Ecto neural progenitor cell (in vitro differentiated cells): ENCODE measurements at regions not wholly inside any gene's neighbourhood (a gene's known extent, or its start where the extent isn't known, plus 50 kb on each side); places are given as distances from the start of the nearest gene placed in this dataset.
"Not testable (repeated sequence)": the region's sequence is repeated elsewhere in the genome, so short reads cannot be mapped to it uniquely, and the experiment has no call there.

Source experiments
- DNase-seq: peaks from one replicate; pipeline ENCODE4 v3.0.0-alpha.2; 2018; ENCODE audit warnings: low spot score

GRCh38 chr20:56766528-56766927 is 137.4 kb downstream of the TFAP2C start:
- DNase-seq = no peak

GRCh38 chr20:56769921-56770600 is 141.0 kb downstream of the TFAP2C start:
- DNase-seq = no peak

GRCh38 chr20:56773749-56774148 is 144.6 kb downstream of the TFAP2C start:
- DNase-seq = no peak

- DNase-seq = no peak
These were observed 145.8 kb downstream of the TFAP2C start for GRCh38 chr20:56774873-56775272.

- DNase-seq = no peak
These were observed 147.2 kb downstream of the TFAP2C start for GRCh38 chr20:56776345-56776744.

GRCh38 chr20:56778765-56779195 is 149.7 kb downstream of the TFAP2C start:
- DNase-seq = peak; percentile 60

GRCh38 chr20:56779452-56780143 is 150.5 kb downstream of the TFAP2C start:
- DNase-seq = no peak

- no peak for DNase-seq
These were observed 151.2 kb downstream of the TFAP2C start for GRCh38 chr20:56780266-56780665.

GRCh38 chr20:56781108-56781739 is 152.1 kb downstream of the TFAP2C start:
- no peak for DNase-seq

GRCh38 chr20:56781987-56782560 is 153.0 kb downstream of the TFAP2C start:
- not testable (repeated sequence) for DNase-seq

GRCh38 chr20:56782814-56783213 is 153.7 kb downstream of the TFAP2C start:
- DNase-seq = not testable (repeated sequence)

- DNase-seq = no peak
These were observed 154.7 kb downstream of the TFAP2C start for GRCh38 chr20:56783826-56784225.

- no peak for DNase-seq
These were observed 157.4 kb downstream of the TFAP2C start for GRCh38 chr20:56786503-56786902.

- DNase-seq = no peak
These were observed 159.1 kb downstream of the TFAP2C start for GRCh38 chr20:56788041-56788670.

- no peak for DNase-seq
These were observed 159.8 kb downstream of the TFAP2C start for GRCh38 chr20:56788671-56789610.

GRCh38 chr20:56793916-56794315 is 164.8 kb downstream of the TFAP2C start:
- DNase-seq = no peak

- DNase-seq = no peak
These were observed 166.4 kb downstream of the TFAP2C start for GRCh38 chr20:56795492-56795891.

- no peak for DNase-seq
These were observed 167.2 kb downstream of the TFAP2C start for GRCh38 chr20:56796345-56796744.

GRCh38 chr20:56797023-56797422 is 167.9 kb downstream of the TFAP2C start:
- DNase-seq = no peak

- DNase-seq = no peak
These were observed 169.5 kb downstream of the TFAP2C start for GRCh38 chr20:56798634-56799033.

GRCh38 chr20:56799187-56799586 is 170.1 kb downstream of the TFAP2C start:
- DNase-seq = no peak
